Superior temporal gyrus (tissue), 1 donor: ENCODE measurements at regions not wholly inside any gene's neighbourhood (a gene's known extent, or its start where the extent isn't known, plus 50 kb on each side); places are given as distances from the start of the nearest gene placed in this dataset.
A peak's percentile ranks its signal among the peaks of the same experiment; 100 is the strongest.

Experiments used
- DNase-seq: peaks from one replicate; pipeline ENCODE4 v3.0.0-alpha.2; 2016; ENCODE audit errors: extremely low spot score

DNA sequence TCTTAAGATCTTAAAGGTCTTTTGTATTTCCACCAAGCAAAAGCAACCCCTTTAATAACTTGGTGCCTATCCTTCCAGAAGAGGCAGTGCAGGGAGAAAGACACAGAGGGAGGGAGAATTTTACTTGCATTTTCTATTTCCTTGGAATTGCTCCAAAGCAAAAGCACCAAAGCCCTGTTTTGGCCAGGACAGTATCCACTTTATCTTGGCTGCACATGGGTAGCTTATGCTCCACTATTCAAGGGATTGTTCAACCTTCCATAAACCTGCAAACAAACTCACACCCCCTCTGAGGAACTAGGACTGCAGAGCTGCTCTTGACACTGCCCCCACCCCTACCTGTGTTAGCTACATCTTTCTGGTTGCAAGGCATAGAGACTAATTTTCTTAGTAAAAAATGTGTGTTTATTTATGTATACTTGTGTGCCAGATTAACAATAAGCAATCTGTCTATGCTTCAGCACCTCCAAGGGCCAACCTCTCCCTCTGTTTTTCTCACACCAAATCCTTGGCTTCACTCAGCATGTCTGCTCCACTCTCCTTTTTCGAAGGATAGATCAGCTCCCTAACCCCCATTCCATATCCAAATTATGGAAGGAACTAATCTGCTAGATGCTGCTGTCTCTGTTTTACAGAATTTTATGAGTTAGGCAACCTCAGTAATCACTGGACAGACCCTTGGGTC lies 68.1 kb upstream of the KLF12 start:
- DNase-seq = no peak

DNA sequence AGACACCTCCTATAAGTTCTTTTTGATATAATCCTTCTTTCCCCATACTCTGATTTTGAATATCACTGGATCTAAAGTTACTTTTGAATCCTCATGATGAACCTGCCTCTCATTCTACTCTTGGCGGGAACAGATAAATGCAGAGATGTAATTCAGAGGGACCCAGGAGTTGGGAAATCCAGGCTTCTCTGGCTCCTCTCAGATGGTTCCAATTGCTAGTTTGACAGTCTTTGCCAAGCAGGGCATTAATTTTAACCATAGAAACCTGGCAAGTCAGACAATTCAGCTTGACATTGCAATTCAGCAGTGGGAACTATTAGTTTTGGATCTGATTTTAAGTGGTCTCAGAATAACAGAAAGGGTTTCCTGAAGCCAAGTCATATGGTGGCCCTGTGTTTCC lies 67.3 kb upstream of the KLF12 start:
- no peak for DNase-seq

DNA sequence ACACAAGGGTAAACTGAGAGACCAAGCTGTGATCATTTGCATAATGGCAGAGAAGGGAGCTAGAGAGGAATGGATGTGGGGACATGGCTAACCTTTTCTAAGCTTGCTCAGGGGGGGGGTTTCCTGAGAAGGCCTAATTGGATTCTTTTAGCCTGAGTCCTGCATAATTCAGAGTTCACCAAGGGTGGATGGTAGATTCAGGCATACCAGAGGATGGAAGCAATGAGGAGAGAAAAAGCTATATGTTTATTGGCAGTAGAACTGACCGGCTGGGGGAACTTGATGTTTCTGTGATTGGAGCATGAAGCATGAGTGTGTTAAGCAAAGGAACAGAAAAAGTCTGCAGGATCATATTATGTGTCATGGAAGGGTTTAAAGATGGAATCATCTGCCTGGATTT lies 65.9 kb upstream of the KLF12 start:
- DNase-seq = no peak

DNA sequence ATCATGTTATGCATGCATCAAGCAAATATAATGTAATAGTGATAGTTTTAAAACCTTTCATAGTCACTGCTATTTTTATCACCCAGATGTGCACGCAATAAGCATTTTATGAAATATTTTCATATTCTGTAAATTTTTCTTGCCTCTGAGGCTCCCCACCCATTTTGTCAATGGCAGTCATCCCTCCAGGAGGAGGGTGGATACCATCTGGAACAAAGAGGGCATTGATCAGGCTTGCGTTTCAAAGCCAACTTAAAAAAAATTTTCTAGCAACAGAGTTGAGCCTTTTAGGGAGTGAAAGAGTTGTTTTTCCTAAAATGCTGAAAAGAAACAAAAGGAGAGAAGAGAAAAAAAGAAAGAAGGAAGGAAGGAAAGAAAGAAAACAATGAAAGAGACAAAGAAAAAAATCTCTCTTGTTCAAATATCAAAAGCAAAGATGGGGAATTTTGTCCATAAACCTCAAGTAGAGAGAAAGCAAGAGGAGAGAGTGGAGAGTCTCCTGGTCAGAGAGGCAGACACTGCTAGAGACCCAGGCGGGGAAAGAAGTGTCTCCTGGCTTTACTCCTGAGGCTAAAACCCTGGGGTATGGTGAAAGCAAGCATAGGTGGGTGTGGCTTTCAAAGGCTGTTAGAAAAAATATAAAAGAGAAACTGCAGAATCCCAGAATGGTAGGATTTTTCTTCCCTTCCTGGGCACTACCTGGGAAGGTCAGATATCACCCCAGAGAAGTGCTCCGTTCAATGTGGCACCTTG lies 63.6 kb upstream of the KLF12 start:
- DNase-seq = no peak

DNA sequence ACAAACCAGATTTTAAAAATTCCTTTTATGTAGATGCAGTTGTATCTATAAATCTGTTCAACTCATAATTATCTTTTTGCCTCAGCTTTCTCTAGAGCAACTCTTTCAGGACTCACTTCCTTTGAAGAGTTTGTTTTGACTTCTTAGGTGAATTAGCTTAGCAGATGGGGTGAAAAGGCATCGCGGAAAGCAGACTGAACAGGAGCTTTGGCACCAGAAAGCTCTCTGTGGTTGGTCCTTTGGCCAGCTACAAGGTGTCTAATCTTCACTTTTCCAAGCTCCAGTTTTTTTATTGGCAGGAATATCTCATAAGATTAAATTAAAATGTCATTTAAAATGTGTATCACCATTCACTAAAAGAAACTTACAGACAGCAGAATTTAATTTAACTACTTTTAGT lies 60.6 kb upstream of the KLF12 start:
- no peak for DNase-seq

DNA sequence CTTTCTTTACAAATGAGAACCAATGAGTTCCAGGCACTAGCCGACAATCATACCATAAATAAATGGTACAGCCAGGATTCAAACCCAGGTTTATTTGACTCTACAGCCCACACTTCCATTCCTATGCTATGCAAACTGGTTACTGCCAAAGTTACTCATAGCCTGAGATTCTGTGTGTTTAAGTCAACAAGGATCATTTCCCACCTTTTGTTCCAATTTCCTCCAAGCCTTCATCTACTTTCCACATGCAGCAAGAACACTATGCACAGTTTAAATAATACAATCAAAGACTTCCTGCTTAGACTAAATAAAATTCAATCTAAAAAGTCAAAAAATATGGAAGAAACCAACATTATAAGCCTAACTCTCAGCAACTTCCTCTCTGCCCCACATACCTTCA lies 59.2 kb upstream of the KLF12 start:
- DNase-seq = no peak

DNA sequence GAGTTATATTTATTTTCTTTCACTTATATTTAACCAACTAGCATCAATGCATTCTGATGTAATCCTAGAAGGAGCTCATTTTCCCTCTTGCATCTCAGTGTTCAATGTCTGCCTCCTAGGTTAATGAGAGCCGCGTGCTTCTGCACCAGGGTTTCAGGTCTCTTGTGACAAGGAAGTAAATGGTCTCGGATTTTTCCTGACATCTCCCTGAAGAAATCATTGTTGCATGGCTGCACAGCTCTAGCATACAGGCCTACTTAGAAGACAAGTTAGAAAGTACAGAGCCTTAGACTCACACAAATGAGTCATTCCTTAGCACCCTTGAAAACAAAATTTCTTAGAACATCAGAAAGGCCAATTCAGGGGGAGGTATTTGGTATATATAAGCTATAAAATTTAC lies 57.2 kb upstream of the KLF12 start:
- DNase-seq = no peak

DNA sequence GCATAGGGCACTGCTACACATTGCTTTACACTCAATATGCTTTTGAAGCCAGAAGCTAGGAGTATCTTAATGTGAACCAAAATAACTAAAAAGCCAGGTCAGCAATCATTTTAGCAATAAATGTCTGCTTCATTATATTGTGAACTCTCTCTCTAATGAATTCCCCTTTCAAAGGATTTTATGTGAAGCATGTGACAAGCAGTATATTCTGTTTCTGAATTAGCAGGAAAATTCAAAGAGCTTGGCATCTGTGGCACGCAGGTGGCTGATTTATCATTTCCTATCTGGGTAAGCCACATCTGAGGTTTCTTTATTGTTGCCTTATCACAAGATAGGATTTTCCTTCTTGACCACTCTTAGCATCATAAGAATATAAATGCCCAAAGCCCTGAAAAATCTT lies 56.8 kb upstream of the KLF12 start:
- peak; percentile 16 for DNase-seq

DNA sequence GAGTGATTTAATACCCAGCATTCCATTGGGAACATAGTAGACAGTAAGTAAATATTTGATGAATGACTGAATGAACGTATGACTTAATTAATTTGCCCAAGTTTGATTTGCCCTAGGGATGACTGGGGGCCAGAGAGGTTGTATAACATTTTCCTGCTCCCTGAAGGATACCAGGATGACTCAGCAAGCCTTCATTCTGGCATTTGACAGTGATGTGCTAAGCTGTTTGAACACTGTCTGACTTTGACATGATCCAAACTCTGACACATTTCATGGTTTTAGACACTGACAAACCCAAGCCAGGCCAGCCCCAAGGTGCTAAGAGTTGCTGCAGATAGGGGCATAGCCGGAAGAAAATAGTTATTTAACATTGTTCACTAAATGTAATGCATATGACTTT lies 53.4 kb upstream of the KLF12 start:
- DNase-seq = no peak

DNA sequence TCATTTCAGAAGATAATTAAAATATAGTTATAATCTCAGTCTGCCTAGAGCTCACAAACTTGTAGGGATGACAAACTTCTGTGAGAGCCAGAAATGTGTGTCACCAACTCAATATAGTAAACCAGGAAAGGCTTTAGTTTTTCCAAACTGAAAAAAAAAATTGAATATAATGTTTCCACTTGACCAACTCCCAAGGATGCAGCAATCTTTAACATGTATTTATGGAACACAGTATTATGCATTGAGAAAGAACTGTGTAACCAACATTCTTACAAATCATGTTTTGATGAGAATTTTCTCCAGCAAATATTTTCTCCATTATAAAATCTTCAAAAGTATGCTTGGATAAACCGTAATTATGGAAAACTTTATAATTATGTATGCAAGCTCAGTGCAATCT lies 50.1 kb upstream of the KLF12 start:
- DNase-seq = no peak
